Stimulated activated CD8-positive, alpha-beta memory T cell treated with anti-CD3 and anti-CD28 coated beads, Interleukin-15, amount 100 ng/mL, for 48 hours (primary cell): ENCODE measurements at regions not wholly inside any gene's neighbourhood (a gene's known extent, or its start where the extent isn't known, plus 50 kb on each side); places are given as distances from the start of the nearest gene placed in this dataset.
"Not testable (repeated sequence)": the region's sequence is repeated elsewhere in the genome, so short reads cannot be mapped to it uniquely, and the experiment has no call there.

ENCODE experiments used
- DNase-seq, 2 donors: peaks; one replicate each; pipeline ENCODE4 v3.0.0-alpha.2; 2020; ENCODE audit warnings: low read depth in 2 of 2

- no peak for DNase-seq
Measured at GRCh38 chr18:78873926-78874500, 105.6 kb upstream of the SALL3 start.

- no peak for DNase-seq
Measured at GRCh38 chr18:78875016-78875777, 104.4 kb upstream of the SALL3 start.

- DNase-seq: no peak
Measured at GRCh38 chr18:78875778-78876650, 103.6 kb upstream of the SALL3 start.

GRCh38 chr18:78876868-78877267 is 102.8 kb upstream of the SALL3 start:
- no peak for DNase-seq

GRCh38 chr18:78878335-78878734 is 101.3 kb upstream of the SALL3 start:
- no peak for DNase-seq

GRCh38 chr18:78879072-78879883 is 100.3 kb upstream of the SALL3 start:
- DNase-seq: not testable (repeated sequence)

GRCh38 chr18:78882585-78882984 is 97.0 kb upstream of the SALL3 start:
- DNase-seq: no peak

- no peak for DNase-seq
Measured at GRCh38 chr18:78883501-78883900, 96.1 kb upstream of the SALL3 start.

- no peak for DNase-seq
Measured at GRCh38 chr18:78884502-78884901, 95.1 kb upstream of the SALL3 start.

GRCh38 chr18:78889250-78889649 is 90.4 kb upstream of the SALL3 start:
- DNase-seq: no peak

GRCh38 chr18:78890388-78890787 is 89.2 kb upstream of the SALL3 start:
- DNase-seq: no peak

- no peak for DNase-seq
Measured at GRCh38 chr18:78891185-78891762, 88.3 kb upstream of the SALL3 start.

GRCh38 chr18:78892177-78892576 is 87.4 kb upstream of the SALL3 start:
- DNase-seq: no peak

- no peak for DNase-seq
Measured at GRCh38 chr18:78892721-78893120, 86.9 kb upstream of the SALL3 start.

- DNase-seq: no peak
Measured at GRCh38 chr18:78893281-78894032, 86.2 kb upstream of the SALL3 start.

GRCh38 chr18:78894033-78894305 is 85.6 kb upstream of the SALL3 start:
- no peak for DNase-seq

GRCh38 chr18:78895207-78896001 is 84.2 kb upstream of the SALL3 start:
- DNase-seq: no peak

- no peak for DNase-seq
Measured at GRCh38 chr18:78896111-78896905, 83.3 kb upstream of the SALL3 start.

GRCh38 chr18:78898066-78898465 is 81.6 kb upstream of the SALL3 start:
- DNase-seq: no peak
